ENCODE measurements at regions not wholly inside any gene's neighbourhood (a gene's known extent, or its start where the extent isn't known, plus 50 kb on each side); places are given as distances from the start of the nearest gene placed in this dataset.

- no peak for TF ChIP-seq CTCF (IDR thresholded peaks at IDR 0.05)
- no peak for TF ChIP-seq EZH2 (IDR thresholded peaks at IDR 0.05)
These were observed 204.2 kb upstream of the RASGEF1B start for GRCh38 chr4:81675791-81676393.

Measured in neural progenitor cell (in vitro differentiated cells).